ENCODE measurements at regions not wholly inside any gene's neighbourhood (a gene's known extent, or its start where the extent isn't known, plus 50 kb on each side); places are given as distances from the start of the nearest gene placed in this dataset.
"Not testable (repeated sequence)": the region's sequence is repeated elsewhere in the genome, so short reads cannot be mapped to it uniquely, and the experiment has no call there.

GRCh38 chr10:37067576-37067975 lies 57.8 kb upstream of the ANKRD30A start:
- Histone ChIP-seq H3K9me3 (no peaks in the 10 kb centered on the region), H3K4me3 (no peak overlapping the region), H3K36me3 (no peaks in the 10 kb centered on the region), H3K27me3 (no peaks in the 10 kb centered on the region), H3K27ac (no peak overlapping the region), H3K4me1 (no peaks in the 10 kb centered on the region)
- FAIRE-seq (no peak), DNase-seq (no peak), ATAC-seq (no peak)
- TF ChIP-seq, protein P1, sequence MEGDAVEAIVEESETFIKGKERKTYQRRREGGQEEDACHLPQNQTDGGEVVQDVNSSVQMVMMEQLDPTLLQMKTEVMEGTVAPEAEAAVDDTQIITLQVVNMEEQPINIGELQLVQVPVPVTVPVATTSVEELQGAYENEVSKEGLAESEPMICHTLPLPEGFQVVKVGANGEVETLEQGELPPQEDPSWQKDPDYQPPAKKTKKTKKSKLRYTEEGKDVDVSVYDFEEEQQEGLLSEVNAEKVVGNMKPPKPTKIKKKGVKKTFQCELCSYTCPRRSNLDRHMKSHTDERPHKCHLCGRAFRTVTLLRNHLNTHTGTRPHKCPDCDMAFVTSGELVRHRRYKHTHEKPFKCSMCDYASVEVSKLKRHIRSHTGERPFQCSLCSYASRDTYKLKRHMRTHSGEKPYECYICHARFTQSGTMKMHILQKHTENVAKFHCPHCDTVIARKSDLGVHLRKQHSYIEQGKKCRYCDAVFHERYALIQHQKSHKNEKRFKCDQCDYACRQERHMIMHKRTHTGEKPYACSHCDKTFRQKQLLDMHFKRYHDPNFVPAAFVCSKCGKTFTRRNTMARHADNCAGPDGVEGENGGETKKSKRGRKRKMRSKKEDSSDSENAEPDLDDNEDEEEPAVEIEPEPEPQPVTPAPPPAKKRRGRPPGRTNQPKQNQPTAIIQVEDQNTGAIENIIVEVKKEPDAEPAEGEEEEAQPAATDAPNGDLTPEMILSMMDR (IDR thresholded peaks at IDR 0.05), result no peak
- intact Hi-C loops (cut with DNase I), result no loop called here
- 64 to 77% methylated on average over 7 of the region's 7 CpGs for WGBS, 2 donors

DNA sequence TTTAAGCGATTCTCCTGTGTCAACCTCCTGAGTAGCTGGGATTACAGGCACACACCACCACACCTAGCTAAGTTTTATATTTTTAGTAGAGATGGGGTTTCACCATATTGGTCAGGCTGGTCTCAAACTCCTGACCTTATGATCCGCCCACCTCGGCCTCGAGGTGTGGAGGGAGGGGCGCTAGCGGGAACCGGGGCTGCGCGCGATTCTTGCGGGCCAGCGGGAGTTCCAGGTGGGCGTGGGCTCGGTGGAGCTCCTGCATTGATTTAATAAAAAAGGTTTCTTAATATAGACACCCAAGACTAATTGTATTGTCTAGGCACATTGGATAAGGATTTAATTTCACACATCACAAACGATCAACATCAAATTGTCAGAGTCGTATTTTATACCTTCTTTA lies 63.1 kb upstream of the ANKRD30A start:
- DNase-seq; H3K4me3 ChIP-seq; H3K36me3 ChIP-seq; H3K9me3 ChIP-seq; H3K27ac ChIP-seq; H3K4me1 ChIP-seq; ATAC-seq; H3K27me3 ChIP-seq; FAIRE-seq; intact Hi-C loops (cut with DNase I): not testable (repeated sequence)
- 73 to 81% methylated on average over 16 of the region's 16 CpGs for WGBS, 2 donors

GRCh38 chr10:37057261-37057660 lies 68.1 kb upstream of the ANKRD30A start:
- FAIRE-seq (no peak), DNase-seq (no peak), ATAC-seq (no peak)
- Histone ChIP-seq H3K27me3 (no peaks in the 10 kb centered on the region), H3K27ac (no peak overlapping the region), H3K4me1 (no peaks in the 10 kb centered on the region), H3K36me3 (no peaks in the 10 kb centered on the region), H3K4me3 (no peak overlapping the region), H3K9me3 (no peaks in the 10 kb centered on the region)
- 5 to 12% methylated on average over 1 of the region's 1 CpG for WGBS, 2 donors
- TF ChIP-seq, protein P1 (IDR thresholded peaks at IDR 0.05), result no peak
- intact Hi-C loops (cut with DNase I), result no loop called here

DNA sequence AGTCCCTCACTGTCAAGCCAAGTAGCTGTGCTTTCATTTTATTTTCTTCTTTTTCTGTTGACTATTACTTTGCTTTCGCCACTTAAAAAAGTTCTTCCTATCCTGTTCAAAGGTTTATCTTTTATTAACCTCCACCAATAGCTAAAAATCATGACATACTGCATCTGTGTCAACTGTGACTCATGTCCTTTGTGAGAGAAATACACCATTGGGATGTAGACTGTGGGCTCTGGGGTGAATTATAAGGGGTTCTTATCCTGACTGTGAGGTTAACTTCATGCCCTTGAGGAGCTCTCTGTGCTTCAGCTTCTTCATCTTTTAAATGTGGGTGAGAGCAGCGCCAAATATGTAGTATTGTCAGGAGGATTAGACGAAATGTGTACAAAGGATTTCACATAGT lies 71.9 kb upstream of the ANKRD30A start:
- Histone ChIP-seq H3K36me3 (no peaks in the 10 kb centered on the region), H3K9me3 (no peaks in the 10 kb centered on the region), H3K27ac (no peak overlapping the region), H3K27me3 (no peaks in the 10 kb centered on the region), H3K4me1 (no peaks in the 10 kb centered on the region), H3K4me3 (no peak overlapping the region)
- WGBS, 2 donors, result 53 to 63% methylated on average over 3 of the region's 3 CpGs
- intact Hi-C loops (cut with DNase I), result no loop called here
- FAIRE-seq (no peak), DNase-seq (no peak), ATAC-seq (no peak)
- TF ChIP-seq, protein P1 (IDR thresholded peaks at IDR 0.05), result no peak

DNA sequence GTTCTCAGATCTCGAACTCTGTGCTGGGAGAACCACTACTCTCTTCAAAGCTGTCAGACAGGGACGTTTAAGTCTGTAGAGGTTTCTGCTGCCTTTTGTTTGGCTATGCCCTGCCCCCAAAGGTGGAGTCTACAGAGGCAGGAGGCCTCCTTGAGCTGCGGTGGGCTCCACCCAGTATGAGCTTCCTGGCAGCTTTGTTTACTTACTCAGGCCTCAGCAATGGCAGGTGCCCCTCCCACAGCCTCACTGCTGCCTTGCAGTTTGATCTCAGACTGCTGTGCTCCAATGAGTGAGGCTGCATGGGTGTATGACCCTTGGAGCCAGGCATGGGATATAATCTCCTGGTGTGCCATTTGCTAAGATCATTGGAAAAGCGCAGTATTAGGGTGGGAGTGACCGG lies 75.4 kb upstream of the ANKRD30A start:
- WGBS, 2 donors, result 63% methylated on average over 5 of the region's 5 CpGs
- FAIRE-seq; ATAC-seq; H3K9me3 ChIP-seq; H3K4me1 ChIP-seq; H3K36me3 ChIP-seq; DNase-seq; H3K27me3 ChIP-seq; intact Hi-C loops (cut with DNase I); H3K4me3 ChIP-seq; H3K27ac ChIP-seq: not testable (repeated sequence)

- H3K9me3 ChIP-seq; H3K4me1 ChIP-seq; H3K36me3 ChIP-seq; H3K4me3 ChIP-seq; H3K27ac ChIP-seq; H3K27me3 ChIP-seq; DNase-seq; intact Hi-C loops (cut with DNase I); ATAC-seq; FAIRE-seq: not testable (repeated sequence)
- 76 to 86% methylated on average over 10 of the region's 10 CpGs for WGBS, 2 donors
Observed at GRCh38 chr10:37044319-37044718, 81.1 kb upstream of the ANKRD30A start.

DNA sequence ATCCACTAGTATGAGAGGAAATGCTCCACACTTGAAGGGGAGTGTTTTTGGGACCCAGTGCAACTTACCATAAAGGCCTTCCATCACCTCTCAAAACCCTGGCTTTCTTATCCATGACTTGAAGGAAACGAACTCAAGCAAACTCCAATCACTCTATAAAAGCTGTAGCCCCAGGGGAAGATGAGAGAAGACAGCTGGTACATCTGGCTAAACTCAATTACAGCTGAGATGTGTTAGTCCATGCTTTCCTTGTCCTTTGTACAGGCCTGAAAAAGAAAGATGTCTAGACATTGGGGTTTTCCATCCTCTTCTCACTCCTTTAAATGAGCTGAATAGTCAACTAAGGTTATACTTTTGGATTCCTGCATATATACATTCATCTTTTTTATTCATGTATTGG lies 89.5 kb upstream of the ANKRD30A start:
- WGBS, 2 donors, result 4 to 16% methylated on average over 1 of the region's 1 CpG
- intact Hi-C loops (cut with DNase I), result no loop called here

More for the DNA sequence above, 89.5 kb upstream of the ANKRD30A start:
- H3K4me1 ChIP-seq, result no peaks in the 10 kb centered on the region
- no peak for FAIRE-seq
- H3K36me3 ChIP-seq, result no peaks in the 10 kb centered on the region
- no peak for DNase-seq
- no peaks in the 10 kb centered on the region for H3K27me3 ChIP-seq
- no peaks in the 10 kb centered on the region for H3K9me3 ChIP-seq
- no peak overlapping the region for H3K4me3 ChIP-seq
- ATAC-seq, result no peak
- no peak overlapping the region for H3K27ac ChIP-seq
- TF ChIP-seq, protein P1 (IDR thresholded peaks at IDR 0.05), result no peak
